ENCODE measurements at regions not wholly inside any gene's neighbourhood (a gene's known extent, or its start where the extent isn't known, plus 50 kb on each side); places are given as distances from the start of the nearest gene placed in this dataset.

- TF ChIP-seq ZNF142 (CRISPR knock-in tag; IDR thresholded peaks at IDR 0.05) (no peak), ZNF24 (IDR thresholded peaks at IDR 0.05) (no peak), ZNF12 (CRISPR knock-in tag; IDR thresholded peaks at IDR 0.05) (no peak), SRSF9 (IDR thresholded peaks at IDR 0.05; ENCODE audit: borderline replicate concordance, insufficient read depth, low read depth, low read length, poor library complexity, severe bottlenecking) (no peak)
Observed at GRCh38 chr4:184953971-184954370, 64.3 kb upstream of the HELT start (continued).

GRCh38 chr4:184954482-184954881 is 63.8 kb upstream of the HELT start:
- Histone ChIP-seq H3K4me2 (ENCODE audit: low read depth, low read length) (no peak overlapping the region), H3K27me3 (ENCODE audit: control insufficient read depth in 1 of 2, insufficient read depth in 2 of 2, low read length in 2 of 2) (peaks cover 0 to 27% of the 10 kb centered on the region in 2 experiments; a peak in 2 of 5 replicates), H3K4me1 (ENCODE audit: insufficient read depth, low read length) (peaks cover 19% of the 10 kb centered on the region), H3K4me3 (replicated peaks in 1 of 3; ENCODE audit: insufficient read depth in 1 of 3, low read depth in 2 of 3, low read length in 3 of 3) (no peak overlapping the region), H3K27ac (ENCODE audit: extremely low read length, insufficient read depth, low read length) (no peak overlapping the region), H3K9me3 (ENCODE audit: low read length) (no peaks in the 10 kb centered on the region), H3K9ac (ENCODE audit: insufficient read depth, low read depth, low read length) (no peak overlapping the region), H4K20me1 (ENCODE audit: insufficient read depth, low read length) (no peaks in the 10 kb centered on the region), H3K36me3 (replicated peaks in 1 of 2; ENCODE audit: control insufficient read depth in 1 of 2, insufficient read depth in 2 of 2, low read length in 2 of 2) (no peaks in the 10 kb centered on the region), H3K79me2 (ENCODE audit: insufficient read depth, low read length) (no peaks in the 10 kb centered on the region), H2AFZ (ENCODE audit: low read length) (no peak overlapping the region)
- intact Hi-C loops (cut with micrococcal nuclease; ENCODE audit: unreplicated experiment) = no loop called here
- WGBS (ENCODE audit: low lambda C conversion rate) = 57% methylated on average over 12 of the region's 12 CpGs
- DNase-seq (ENCODE audit: low spot score) (no peak), FAIRE-seq (no peak), ATAC-seq (no peak)
- ChIA-PET POLR2A (no interaction called here), CTCF (ENCODE audit: low intra/inter-chr PET ratio, low total read pairs) (no interaction called here)
- in situ Hi-C loops (cut with HindIII; ENCODE audit: extremely low pct_ligation_motif_present, low pct_unique_long_range_greater_than_20kb) = no loop called here
- no TSS peak for BruUV-seq (replicated peaks)
- no peak for TF ChIP-seq AGO1 (IDR thresholded peaks at IDR 0.05; ENCODE audit: low read depth, low read length, poor library complexity, severe bottlenecking)
- TF ChIP-seq TBP (CRISPR knock-in tag; IDR thresholded peaks at IDR 0.05) = no peak
- no peak for TF ChIP-seq ZNF451 (CRISPR knock-in tag; IDR thresholded peaks at IDR 0.05)
- TF ChIP-seq BATF2 (CRISPR knock-in tag; IDR thresholded peaks at IDR 0.05) = no peak
- no peak for TF ChIP-seq FLYWCH1 (CRISPR knock-in tag; IDR thresholded peaks at IDR 0.05)
- no peak for TF ChIP-seq ZNF484 (CRISPR knock-in tag; IDR thresholded peaks at IDR 0.05; ENCODE audit: borderline replicate concordance, low read depth)
- no peak for TF ChIP-seq U2AF2 (IDR thresholded peaks at IDR 0.05; ENCODE audit: low read depth, low read length)
- TF ChIP-seq ATM (IDR thresholded peaks at IDR 0.05; ENCODE audit: borderline replicate concordance) = no peak
- TF ChIP-seq POLR2AphosphoS5 (IDR thresholded peaks at IDR 0.05; ENCODE audit: low read depth, low read length) = no peak
- no peak for TF ChIP-seq ZNF749 (CRISPR knock-in tag; IDR thresholded peaks at IDR 0.05; ENCODE audit: borderline replicate concordance)
- no peak for TF ChIP-seq SSRP1 (CRISPR knock-in tag; IDR thresholded peaks at IDR 0.05)
- no peak for TF ChIP-seq DZIP1 (CRISPR knock-in tag; IDR thresholded peaks at IDR 0.05)

Data from HepG2 (cell line).